AG10803 (cell line): ENCODE measurements at regions not wholly inside any gene's neighbourhood (a gene's known extent, or its start where the extent isn't known, plus 50 kb on each side); places are given as distances from the start of the nearest gene placed in this dataset.
"Not testable (repeated sequence)": the region's sequence is repeated elsewhere in the genome, so short reads cannot be mapped to it uniquely, and the experiment has no call there.

ENCODE experiments used
- DNase-seq: peaks from one replicate; pipeline ENCODE4 v3.0.0; 2010; ENCODE audit warnings: low read depth
- H3K4me3 ChIP-seq: 2 replicates; pipeline ENCODE4 v1.5.1; 2011; ENCODE audit warnings: mild to moderate bottlenecking, low read length, control low read depth
- CTCF ChIP-seq: conservative IDR thresholded peaks from 2 replicates; pipeline ENCODE4 v1.5.1; 2011; ENCODE audit warnings: mild to moderate bottlenecking, low read length, control low read depth, inconsistent platforms

- no peak for TF ChIP-seq CTCF
- H3K4me3 ChIP-seq: no peak overlapping the region
Measured at GRCh38 chr7:65471587-65471986, 97.9 kb downstream of the ZNF92 start.

GRCh38 chr7:65475040-65475726, 101.5 kb downstream of the ZNF92 start:
- no peak for DNase-seq
- no peak overlapping the region for H3K4me3 ChIP-seq
- TF ChIP-seq CTCF: no peak

More at GRCh38 chr7:65471587-65471986, 97.9 kb downstream of the ZNF92 start:
- DNase-seq: no peak

GRCh38 chr7:65475734-65476319, 102.2 kb downstream of the ZNF92 start:
- no peak for TF ChIP-seq CTCF
- DNase-seq: no peak
- H3K4me3 ChIP-seq: no peak overlapping the region

- H3K4me3 ChIP-seq: no peak overlapping the region
- TF ChIP-seq CTCF: peak; percentile 11; the same call in 1 of the 2 replicates
- no peak for DNase-seq
Measured at GRCh38 chr7:65477326-65477725, 103.7 kb downstream of the ZNF92 start.

GRCh38 chr7:65489260-65489767, 115.7 kb downstream of the ZNF92 start:
- no peak overlapping the region for H3K4me3 ChIP-seq
- no peak for DNase-seq
- no peak for TF ChIP-seq CTCF

- not testable (repeated sequence) for DNase-seq, H3K4me3 ChIP-seq
Measured at GRCh38 chr7:65496697-65497096, 123.0 kb downstream of the ZNF92 start.

GRCh38 chr7:65503434-65504152, 129.9 kb downstream of the ZNF92 start:
- H3K4me3 ChIP-seq: no peak overlapping the region
- no peak for DNase-seq
- no peak for TF ChIP-seq CTCF

- not testable (repeated sequence) for H3K4me3 ChIP-seq, DNase-seq
Measured at GRCh38 chr7:65504504-65505319, 131.1 kb downstream of the ZNF92 start.

GRCh38 chr7:65505320-65505633, 131.6 kb downstream of the ZNF92 start:
- not testable (repeated sequence) for H3K4me3 ChIP-seq, DNase-seq

GRCh38 chr7:65508581-65509367, 135.1 kb downstream of the ZNF92 start:
- DNase-seq: not testable (repeated sequence)
- peak overlapping the region; percentile 51 for H3K4me3 ChIP-seq
